Mucosa of descending colon (tissue), 3 donors: ENCODE measurements at regions not wholly inside any gene's neighbourhood (a gene's known extent, or its start where the extent isn't known, plus 50 kb on each side); places are given as distances from the start of the nearest gene placed in this dataset.
"Not testable (repeated sequence)": the region's sequence is repeated elsewhere in the genome, so short reads cannot be mapped to it uniquely, and the experiment has no call there.

ENCODE experiments used
- ATAC-seq: fragments of 200-7000 bp; cut with Tn5 transposase; one replicate; pipeline ENCODE4 v1.9.1; 2020; ENCODE audit warnings: mild to moderate bottlenecking, moderate library complexity
- DNase-seq, 3 donors: peaks; one replicate each; pipeline ENCODE4 v3.0.0-alpha.2; 2020
- H3K36me3 ChIP-seq: fragments of 200-600 bp; one replicate; pipeline ENCODE4 v1.8.0; 2021; ENCODE audit warnings: low read depth, mild to moderate bottlenecking
- H3K4me1 ChIP-seq: fragments of 200-600 bp; one replicate; pipeline ENCODE4 v1.8.0; 2021; ENCODE audit warnings: low read depth, mild to moderate bottlenecking
- H3K4me3 ChIP-seq: fragments of 200-600 bp; one replicate; pipeline ENCODE4 v1.8.0; 2021; ENCODE audit warnings: mild to moderate bottlenecking
- H3K9me3 ChIP-seq: fragments of 200-600 bp; one replicate; pipeline ENCODE4 v1.8.0; 2021; ENCODE audit warnings: mild to moderate bottlenecking
- CTCF ChIP-seq: fragments of 200-600 bp; IDR thresholded peaks from one replicate; pipeline ENCODE4 v1.8.0; 2022; ENCODE audit warnings: antibody characterized with exemption, mild to moderate bottlenecking
- intact Hi-C, 2 donors: fragments of 100-400 bp; cut with DNase I in 1 of 2; cut with micrococcal nuclease in 1 of 2; formaldehyde crosslinking; loops; one replicate each; pipeline versions ENCODE4 v1.11.0 to v1.11.1; 2022; cut with DNase I, micrococcal nuclease
- donor health status: DM: no; HTN: no; CAD: no; lungs with moderate emphysema.
- donor health status: DM: no; HTN: no; CAD: no.
- donor health status: DM: no; HTN: yes; CAD: no.

GRCh38 chr12:131434208-131435125 lies 276.4 kb upstream of the SFSWAP start:
- TF ChIP-seq CTCF = no peak
- DNase-seq (no peak), ATAC-seq (no peak)
- Histone ChIP-seq H3K4me3 (no peak overlapping the region), H3K36me3 (no peaks in the 10 kb centered on the region), H3K9me3 (no peaks in the 10 kb centered on the region), H3K4me1 (no peaks in the 10 kb centered on the region)
- intact Hi-C loops = no loop called here

- no peak for DNase-seq
- intact Hi-C loops = no loop called here
These were observed 273.8 kb upstream of the SFSWAP start for GRCh38 chr12:131436922-131437705.

GRCh38 chr12:131437706-131438492 lies 273.0 kb upstream of the SFSWAP start:
- no peaks in the 10 kb centered on the region for H3K36me3 ChIP-seq
- no peak for DNase-seq
- no peak for TF ChIP-seq CTCF
- no peaks in the 10 kb centered on the region for H3K4me1 ChIP-seq
- no peaks in the 10 kb centered on the region for H3K9me3 ChIP-seq
- intact Hi-C loops = no loop called here
- no peak overlapping the region for H3K4me3 ChIP-seq
- ATAC-seq = no peak

More at GRCh38 chr12:131436922-131437705, 273.8 kb upstream of the SFSWAP start:
- Histone ChIP-seq H3K36me3 (no peaks in the 10 kb centered on the region), H3K4me3 (no peak overlapping the region), H3K9me3 (no peaks in the 10 kb centered on the region), H3K4me1 (no peaks in the 10 kb centered on the region)
- no peak for ATAC-seq
- TF ChIP-seq CTCF = no peak

- ATAC-seq, H3K9me3 ChIP-seq, H3K4me3 ChIP-seq, intact Hi-C loops, DNase-seq, H3K36me3 ChIP-seq, H3K4me1 ChIP-seq: not testable (repeated sequence)
These were observed 272.4 kb upstream of the SFSWAP start for GRCh38 chr12:131438493-131438835.

- no peak for DNase-seq
- Histone ChIP-seq H3K4me3 (no peak overlapping the region), H3K4me1 (no peaks in the 10 kb centered on the region), H3K9me3 (no peaks in the 10 kb centered on the region), H3K36me3 (no peaks in the 10 kb centered on the region)
- intact Hi-C loops = no loop called here
- ATAC-seq = no peak
- TF ChIP-seq CTCF = no peak
These were observed 272.0 kb upstream of the SFSWAP start for GRCh38 chr12:131438881-131439280.

GRCh38 chr12:131439752-131440151 lies 271.1 kb upstream of the SFSWAP start:
- H3K4me1 ChIP-seq, DNase-seq, H3K9me3 ChIP-seq, intact Hi-C loops, H3K4me3 ChIP-seq, H3K36me3 ChIP-seq: not testable (repeated sequence)
- ATAC-seq = peak; percentile 70

GRCh38 chr12:131440209-131441059 lies 270.5 kb upstream of the SFSWAP start:
- DNase-seq, H3K4me1 ChIP-seq, H3K36me3 ChIP-seq, H3K9me3 ChIP-seq, intact Hi-C loops, H3K4me3 ChIP-seq: not testable (repeated sequence)
- ATAC-seq = peak; percentile 81
